Ishikawa (cell line): ENCODE measurements at regions not wholly inside any gene's neighbourhood (a gene's known extent, or its start where the extent isn't known, plus 50 kb on each side); places are given as distances from the start of the nearest gene placed in this dataset.

Source experiments
- CEBPB ChIP-seq: IDR thresholded peaks from 2 replicates; pipeline ENCODE4 v1.6.1; 2012
- CREB1 ChIP-seq: IDR thresholded peaks from 2 replicates; pipeline ENCODE4 v1.6.1; 2012; ENCODE audit warnings: low read depth
- EGR1 ChIP-seq: IDR thresholded peaks from 2 replicates; pipeline ENCODE4 v1.6.1; 2012
- EP300 ChIP-seq: IDR thresholded peaks from 2 replicates; pipeline ENCODE4 v1.6.1; 2012; ENCODE audit warnings: borderline replicate concordance
- FOXM1 ChIP-seq: IDR thresholded peaks from 2 replicates; pipeline ENCODE4 v1.6.1; 2012; ENCODE audit warnings: low read depth, borderline replicate concordance
- MAX ChIP-seq: IDR thresholded peaks from 2 replicates; pipeline ENCODE4 v1.6.1; 2012
- NFIC ChIP-seq: IDR thresholded peaks from 2 replicates; pipeline ENCODE4 v1.6.1; 2012
- RAD21 ChIP-seq: IDR thresholded peaks from 2 replicates; pipeline ENCODE4 v1.6.1; 2012; ENCODE audit warnings: low read depth
- TAF1 ChIP-seq: IDR thresholded peaks from 2 replicates; pipeline ENCODE4 v1.6.1; 2012; ENCODE audit warnings: low read depth, mild to moderate bottlenecking
- TCF12 ChIP-seq: IDR thresholded peaks from 2 replicates; pipeline ENCODE4 v1.6.1; 2012; ENCODE audit warnings: low read depth
- TEAD4 ChIP-seq: IDR thresholded peaks from 2 replicates; pipeline ENCODE4 v1.6.1; 2012
- YY1 ChIP-seq: IDR thresholded peaks from 2 replicates; pipeline ENCODE4 v1.6.1; 2012; ENCODE audit warnings: low read depth
- ZBTB7A ChIP-seq: IDR thresholded peaks from 2 replicates; pipeline ENCODE4 v1.6.1; 2012; ENCODE audit warnings: low read depth
- TF ChIP-seq, protein P1 (sequence below): IDR thresholded peaks from 2 replicates; pipeline ENCODE4 v1.6.1; 2012
- TF ChIP-seq, protein P2 (sequence below): IDR thresholded peaks from 2 replicates; pipeline ENCODE4 v1.6.1; 2012; ENCODE audit warnings: low read depth, mild to moderate bottlenecking

DNA sequence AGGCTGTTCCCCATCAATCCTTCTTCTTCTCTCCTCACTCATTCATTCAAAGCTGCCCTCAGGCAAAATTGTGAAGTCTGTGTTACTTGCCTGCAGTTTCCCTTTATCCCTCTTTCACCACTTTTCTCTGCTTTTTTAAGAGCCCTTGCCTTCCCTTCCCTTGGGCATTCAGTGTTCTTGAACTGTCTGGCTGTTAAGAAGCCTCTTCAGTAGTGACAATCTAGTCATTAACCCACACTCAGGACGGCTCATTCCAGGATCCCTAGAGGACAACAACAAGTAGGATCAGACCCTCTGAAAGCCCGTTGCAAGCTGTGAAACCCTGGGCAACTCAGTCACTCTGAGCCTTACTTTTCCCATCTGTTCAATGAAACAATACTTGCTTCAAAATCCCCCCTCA, 615.7 kb downstream of the EPHA4 start:
- TF ChIP-seq, protein P1, sequence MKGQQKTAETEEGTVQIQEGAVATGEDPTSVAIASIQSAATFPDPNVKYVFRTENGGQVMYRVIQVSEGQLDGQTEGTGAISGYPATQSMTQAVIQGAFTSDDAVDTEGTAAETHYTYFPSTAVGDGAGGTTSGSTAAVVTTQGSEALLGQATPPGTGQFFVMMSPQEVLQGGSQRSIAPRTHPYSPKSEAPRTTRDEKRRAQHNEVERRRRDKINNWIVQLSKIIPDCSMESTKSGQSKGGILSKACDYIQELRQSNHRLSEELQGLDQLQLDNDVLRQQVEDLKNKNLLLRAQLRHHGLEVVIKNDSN: no peak
- TF ChIP-seq EGR1: no peak
- TF ChIP-seq EP300: no peak
- no peak for TF ChIP-seq CREB1
- TF ChIP-seq MAX: no peak
- TF ChIP-seq ZBTB7A: no peak
- TF ChIP-seq TEAD4: no peak

DNA sequence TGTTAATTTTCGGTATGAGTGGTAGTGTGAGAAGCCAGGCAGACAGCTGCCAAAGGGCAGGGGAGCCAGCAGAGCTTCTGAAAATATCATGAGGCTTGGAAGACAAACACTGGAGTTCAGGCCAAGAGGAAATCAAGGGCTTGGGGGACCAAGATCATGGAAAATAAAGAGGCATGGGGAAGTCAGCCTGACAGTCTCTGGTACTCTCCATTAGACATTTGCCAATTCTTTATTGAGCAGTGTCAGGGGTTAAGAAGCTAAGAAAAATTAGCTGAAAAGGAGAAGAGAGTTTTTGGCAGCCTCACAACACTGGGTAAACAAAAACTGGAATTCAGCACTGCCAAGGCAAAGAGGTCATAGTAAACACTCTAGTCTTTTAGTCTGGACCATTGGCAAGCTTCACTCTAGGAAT, 612.7 kb downstream of the EPHA4 start:
- TF ChIP-seq EP300 (no peak), CEBPB (no peak), MAX (no peak), CREB1 (no peak), NFIC (no peak), FOXM1 (no peak), TCF12 (no peak), EGR1 (no peak), RAD21 (no peak), TEAD4 (no peak), YY1 (no peak), ZBTB7A (no peak)
- TF ChIP-seq, protein P2, sequence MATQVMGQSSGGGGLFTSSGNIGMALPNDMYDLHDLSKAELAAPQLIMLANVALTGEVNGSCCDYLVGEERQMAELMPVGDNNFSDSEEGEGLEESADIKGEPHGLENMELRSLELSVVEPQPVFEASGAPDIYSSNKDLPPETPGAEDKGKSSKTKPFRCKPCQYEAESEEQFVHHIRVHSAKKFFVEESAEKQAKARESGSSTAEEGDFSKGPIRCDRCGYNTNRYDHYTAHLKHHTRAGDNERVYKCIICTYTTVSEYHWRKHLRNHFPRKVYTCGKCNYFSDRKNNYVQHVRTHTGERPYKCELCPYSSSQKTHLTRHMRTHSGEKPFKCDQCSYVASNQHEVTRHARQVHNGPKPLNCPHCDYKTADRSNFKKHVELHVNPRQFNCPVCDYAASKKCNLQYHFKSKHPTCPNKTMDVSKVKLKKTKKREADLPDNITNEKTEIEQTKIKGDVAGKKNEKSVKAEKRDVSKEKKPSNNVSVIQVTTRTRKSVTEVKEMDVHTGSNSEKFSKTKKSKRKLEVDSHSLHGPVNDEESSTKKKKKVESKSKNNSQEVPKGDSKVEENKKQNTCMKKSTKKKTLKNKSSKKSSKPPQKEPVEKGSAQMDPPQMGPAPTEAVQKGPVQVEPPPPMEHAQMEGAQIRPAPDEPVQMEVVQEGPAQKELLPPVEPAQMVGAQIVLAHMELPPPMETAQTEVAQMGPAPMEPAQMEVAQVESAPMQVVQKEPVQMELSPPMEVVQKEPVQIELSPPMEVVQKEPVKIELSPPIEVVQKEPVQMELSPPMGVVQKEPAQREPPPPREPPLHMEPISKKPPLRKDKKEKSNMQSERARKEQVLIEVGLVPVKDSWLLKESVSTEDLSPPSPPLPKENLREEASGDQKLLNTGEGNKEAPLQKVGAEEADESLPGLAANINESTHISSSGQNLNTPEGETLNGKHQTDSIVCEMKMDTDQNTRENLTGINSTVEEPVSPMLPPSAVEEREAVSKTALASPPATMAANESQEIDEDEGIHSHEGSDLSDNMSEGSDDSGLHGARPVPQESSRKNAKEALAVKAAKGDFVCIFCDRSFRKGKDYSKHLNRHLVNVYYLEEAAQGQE: no peak
- TF ChIP-seq, protein P1: no peak

DNA sequence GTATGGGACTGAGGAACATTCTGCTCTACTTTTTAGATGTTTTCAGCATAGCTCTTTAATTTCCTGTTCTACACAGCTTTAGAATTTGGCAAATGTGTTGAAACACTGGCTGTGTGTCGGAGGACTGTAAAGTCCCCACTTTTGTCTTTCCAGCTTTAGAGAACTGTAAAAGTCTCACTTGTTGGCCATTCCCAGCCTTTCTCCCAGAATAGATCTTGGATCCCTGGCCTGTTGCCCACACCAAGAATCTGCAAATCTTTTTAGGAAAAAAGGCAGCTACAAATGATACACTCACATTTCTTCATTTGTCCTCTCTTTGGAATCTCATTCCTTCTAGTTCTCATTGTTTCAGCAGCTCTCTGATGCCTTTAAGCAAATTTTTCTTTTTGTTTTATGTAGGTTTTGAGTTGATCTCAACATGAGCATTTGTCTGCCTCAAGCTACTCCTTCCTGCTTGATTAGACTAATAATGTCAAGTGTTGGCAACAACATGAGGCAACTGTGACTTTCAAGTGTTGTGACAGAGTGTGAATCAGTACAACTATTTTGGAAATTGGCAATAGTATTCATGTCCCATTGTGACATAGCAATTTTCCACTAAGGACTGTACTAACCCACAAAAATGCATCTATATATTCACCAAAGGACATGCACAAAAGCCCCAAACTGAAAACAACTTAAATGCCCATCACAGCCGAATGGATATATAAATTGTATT, 610.8 kb downstream of the EPHA4 start:
- TF ChIP-seq EP300 (no peak), TCF12 (no peak), FOXM1 (no peak), ZBTB7A (no peak), TAF1 (no peak), EGR1 (no peak), YY1 (no peak), CEBPB (no peak), TEAD4 (no peak)

DNA sequence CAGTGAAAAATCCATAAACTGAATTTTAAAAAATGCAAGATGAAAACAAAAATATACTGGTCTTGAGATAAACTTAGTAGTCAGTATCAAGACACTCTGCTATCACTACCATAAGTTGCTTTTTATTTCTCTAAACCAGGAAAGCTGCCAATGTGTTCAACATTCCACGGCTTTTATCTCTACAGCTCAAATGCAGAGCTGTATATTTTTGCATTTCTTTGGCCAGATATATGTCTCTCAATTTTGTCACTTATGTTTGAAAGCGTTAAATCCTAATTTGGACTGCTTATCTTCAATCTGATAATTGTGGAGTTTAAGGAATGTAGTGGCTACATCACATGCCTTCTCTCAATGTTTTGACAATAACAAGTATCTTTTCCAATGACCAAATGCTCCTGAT, 609.5 kb downstream of the EPHA4 start:
- TF ChIP-seq CEBPB (no peak), TEAD4 (no peak)

- TF ChIP-seq CREB1: no peak
- no peak for TF ChIP-seq CEBPB
- no peak for TF ChIP-seq FOXM1
- TF ChIP-seq TEAD4: no peak
- TF ChIP-seq TAF1: no peak
- TF ChIP-seq RAD21: no peak
- TF ChIP-seq, protein P1: no peak
- TF ChIP-seq EP300: no peak
- TF ChIP-seq NFIC: no peak
- TF ChIP-seq, protein P2: no peak
- TF ChIP-seq YY1: no peak
Measured at GRCh38 chr2:220963076-220963475, 609.0 kb downstream of the EPHA4 start.

GRCh38 chr2:220963930-220964329, 608.2 kb downstream of the EPHA4 start:
- no peak for TF ChIP-seq ZBTB7A
- no peak for TF ChIP-seq FOXM1
- TF ChIP-seq, protein P2: no peak
- TF ChIP-seq CEBPB: no peak
- no peak for TF ChIP-seq CREB1
- TF ChIP-seq RAD21: no peak
